OCI-LY3 (cell line): ENCODE measurements at regions not wholly inside any gene's neighbourhood (a gene's known extent, or its start where the extent isn't known, plus 50 kb on each side); places are given as distances from the start of the nearest gene placed in this dataset.

ENCODE experiments used
- H2AFZ ChIP-seq: fragments of 200-600, 300-600 bp; shearing (Covaris generic); 2 replicates; pipeline ENCODE4 v1.6.0; 2014; ENCODE audit warnings: antibody characterized with exemption, low read depth, low read length
- H3K27ac ChIP-seq: fragments of 200-600, 300-600 bp; sonication (generic); 2 replicates; pipeline ENCODE4 v1.5.1; 2014; ENCODE audit warnings: mild to moderate bottlenecking, low read length, moderate library complexity, mixed read lengths
- H3K27me3 ChIP-seq: fragments of 200-600, 300-600 bp; sonication (generic); 2 replicates; pipeline ENCODE4 v1.6.1; 2014; ENCODE audit warnings: low read depth, low read length, mixed read lengths
- H3K36me3 ChIP-seq: fragments of 200-600, 300-600 bp; sonication (generic); replicated peaks from 2 replicates; pipeline ENCODE3; 2014; ENCODE audit warnings: low read depth, low read length, mixed read lengths
- H3K4me1 ChIP-seq: fragments of 300-600, 200-600 bp; sonication (generic); 2 replicates; pipeline ENCODE4 v1.6.1; 2014; ENCODE audit warnings: low read length, mixed read lengths
- H3K4me2 ChIP-seq: fragments of 200-600, 300-600 bp; sonication (generic); 2 replicates; pipeline ENCODE4 v1.6.1; 2014; ENCODE audit warnings: low read length, mixed read lengths
- H3K4me3 ChIP-seq: fragments of 300-600, 200-600 bp; sonication (generic); 2 replicates; pipeline ENCODE4 v1.5.1; 2014; ENCODE audit warnings: antibody characterized with exemption, mild to moderate bottlenecking, low read length, moderate library complexity
- H3K79me2 ChIP-seq: fragments of 300-600, 200-600 bp; shearing (Covaris generic); 2 replicates; pipeline ENCODE4 v1.6.1; 2014; ENCODE audit warnings: mild to moderate bottlenecking, low read length, mixed read lengths
- H3K9ac ChIP-seq: fragments of 300-600, 200-600 bp; shearing (Covaris generic); 2 replicates; pipeline ENCODE4 v1.6.0; 2014; ENCODE audit warnings: mild to moderate bottlenecking, low read length, moderate library complexity
- H3K9me3 ChIP-seq: fragments of 200-600, 300-600 bp; shearing (Covaris generic); 2 replicates; pipeline ENCODE4 v1.6.1; 2014; ENCODE audit warnings: low read length, mixed read lengths; ENCODE audit not compliant: insufficient read depth
- H4K20me1 ChIP-seq: fragments of 200-600, 300-600 bp; sonication (generic); 2 replicates; pipeline ENCODE4 v1.6.1; 2016; ENCODE audit warnings: low read length, mixed read lengths; ENCODE audit not compliant: insufficient read depth
- EZH2phosphoT487 ChIP-seq: fragments of 200-600 bp; shearing (Covaris generic); IDR thresholded peaks from 2 replicates; pipeline ENCODE4 v1.6.1; 2018; ENCODE audit warnings: antibody characterized with exemption, mixed run types, low read depth
- TF ChIP-seq, protein P1 (sequence below): fragments of 200-600, 300-600 bp; sonication (generic); IDR thresholded peaks from 2 replicates; pipeline ENCODE4 v1.5.1; 2014; ENCODE audit warnings: antibody characterized with exemption, low read length, low read depth

DNA sequence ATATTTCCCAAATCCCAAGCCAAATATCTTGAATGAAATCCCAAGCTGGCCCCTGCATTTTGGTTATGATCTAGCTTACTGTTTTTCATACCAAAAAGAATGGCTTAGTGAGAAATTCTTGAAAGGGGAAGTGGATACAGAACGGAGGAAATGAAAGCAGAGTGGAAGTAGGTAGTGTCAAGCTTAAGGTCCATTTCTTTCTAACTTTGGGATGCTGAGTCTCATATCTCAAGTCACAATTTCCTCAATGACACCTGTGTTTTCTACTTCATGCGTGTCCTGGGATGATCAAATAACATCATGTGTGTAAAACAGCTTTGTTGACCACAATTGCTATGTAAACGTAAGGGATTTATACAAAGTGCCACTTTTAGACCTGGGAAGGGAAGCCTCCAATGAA is 238.8 kb upstream of the SLC35B3 start:
- Histone ChIP-seq H3K36me3 (no peaks in the 10 kb centered on the region), H4K20me1 (0 out of 2 replicates have a peak, but pooled peaks cover 2% of the 10 kb centered on the region), H3K4me1 (peaks cover 33% of the 10 kb centered on the region), H3K4me3 (peak overlapping the region; percentile 65), H2AFZ (no peak overlapping the region), H3K79me2 (no peaks in the 10 kb centered on the region), H3K27me3 (no peaks in the 10 kb centered on the region), H3K4me2 (peak overlapping the region; percentile 82), H3K9ac (no peak overlapping the region; the same call in 1 of the 2 replicates), H3K27ac (peak overlapping the region; percentile 58), H3K9me3 (no peaks in the 10 kb centered on the region)
- no peak for TF ChIP-seq EZH2phosphoT487
- TF ChIP-seq, protein P1, sequence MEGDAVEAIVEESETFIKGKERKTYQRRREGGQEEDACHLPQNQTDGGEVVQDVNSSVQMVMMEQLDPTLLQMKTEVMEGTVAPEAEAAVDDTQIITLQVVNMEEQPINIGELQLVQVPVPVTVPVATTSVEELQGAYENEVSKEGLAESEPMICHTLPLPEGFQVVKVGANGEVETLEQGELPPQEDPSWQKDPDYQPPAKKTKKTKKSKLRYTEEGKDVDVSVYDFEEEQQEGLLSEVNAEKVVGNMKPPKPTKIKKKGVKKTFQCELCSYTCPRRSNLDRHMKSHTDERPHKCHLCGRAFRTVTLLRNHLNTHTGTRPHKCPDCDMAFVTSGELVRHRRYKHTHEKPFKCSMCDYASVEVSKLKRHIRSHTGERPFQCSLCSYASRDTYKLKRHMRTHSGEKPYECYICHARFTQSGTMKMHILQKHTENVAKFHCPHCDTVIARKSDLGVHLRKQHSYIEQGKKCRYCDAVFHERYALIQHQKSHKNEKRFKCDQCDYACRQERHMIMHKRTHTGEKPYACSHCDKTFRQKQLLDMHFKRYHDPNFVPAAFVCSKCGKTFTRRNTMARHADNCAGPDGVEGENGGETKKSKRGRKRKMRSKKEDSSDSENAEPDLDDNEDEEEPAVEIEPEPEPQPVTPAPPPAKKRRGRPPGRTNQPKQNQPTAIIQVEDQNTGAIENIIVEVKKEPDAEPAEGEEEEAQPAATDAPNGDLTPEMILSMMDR = no peak

DNA sequence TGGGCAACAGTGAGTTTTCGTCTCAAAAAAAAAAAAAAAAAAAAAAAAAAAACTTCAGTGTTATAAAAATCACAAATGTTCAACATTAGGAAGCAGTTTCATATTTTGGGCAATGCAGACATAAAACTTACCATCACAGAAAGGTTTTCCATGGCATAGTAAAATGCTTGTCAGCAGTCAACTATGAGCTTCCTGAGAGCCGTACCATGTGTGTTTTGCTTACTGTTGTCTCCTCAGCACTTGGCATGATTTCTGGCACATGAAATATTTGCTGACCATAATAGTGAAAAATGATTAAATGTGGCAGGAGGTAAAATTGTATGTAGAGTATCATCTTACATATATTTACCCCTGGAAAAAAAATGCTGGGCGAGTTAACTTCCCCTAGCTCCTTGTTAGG is 237.5 kb upstream of the SLC35B3 start:
- TF ChIP-seq, protein P1 = no peak
- TF ChIP-seq EZH2phosphoT487 = no peak
- no peaks in the 10 kb centered on the region for H3K9me3 ChIP-seq
- H3K27me3 ChIP-seq = no peaks in the 10 kb centered on the region
- no peak overlapping the region for H3K27ac ChIP-seq
- no peak overlapping the region for H3K4me2 ChIP-seq
- H3K4me3 ChIP-seq = no peak overlapping the region
- no peak overlapping the region for H3K9ac ChIP-seq
- H3K4me1 ChIP-seq = peaks cover 26% of the 10 kb centered on the region
- H4K20me1 ChIP-seq = 0 out of 2 replicates have a peak, but pooled peaks cover 2% of the 10 kb centered on the region
- H3K79me2 ChIP-seq = no peaks in the 10 kb centered on the region
- H3K36me3 ChIP-seq = no peaks in the 10 kb centered on the region
- H2AFZ ChIP-seq = no peak overlapping the region

DNA sequence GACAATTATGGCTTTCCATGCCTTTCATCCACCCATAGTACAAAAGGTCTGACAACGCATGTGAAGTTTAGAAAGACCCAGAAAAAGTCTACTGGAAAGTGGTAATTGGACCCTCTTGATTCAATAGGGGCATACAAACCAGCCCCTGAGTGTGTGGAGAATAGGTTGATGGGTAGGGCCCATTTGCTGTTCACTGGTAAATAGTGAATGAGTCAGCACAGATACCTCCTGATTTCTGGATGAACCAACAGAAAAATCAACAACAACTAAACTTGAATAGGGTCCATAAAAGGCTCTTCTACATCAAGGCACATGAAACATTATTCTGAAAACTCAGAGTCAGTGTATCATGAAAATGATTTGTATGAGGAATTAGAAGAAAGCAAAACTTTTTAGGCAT is 235.4 kb upstream of the SLC35B3 start:
- Histone ChIP-seq H3K4me3 (no peak overlapping the region), H3K27me3 (no peaks in the 10 kb centered on the region), H3K4me2 (no peak overlapping the region), H3K79me2 (no peaks in the 10 kb centered on the region), H4K20me1 (0 out of 2 replicates have a peak, but pooled peaks cover 2% of the 10 kb centered on the region), H3K9me3 (no peaks in the 10 kb centered on the region), H3K9ac (no peak overlapping the region), H3K36me3 (no peaks in the 10 kb centered on the region), H3K27ac (no peak overlapping the region), H2AFZ (no peak overlapping the region), H3K4me1 (peaks cover 23% of the 10 kb centered on the region)
- TF ChIP-seq EZH2phosphoT487 = no peak
- TF ChIP-seq, protein P1 = no peak

- H3K27me3 ChIP-seq = no peaks in the 10 kb centered on the region
- no peak for TF ChIP-seq EZH2phosphoT487
- TF ChIP-seq, protein P1 = no peak
- no peak overlapping the region for H3K4me3 ChIP-seq
- no peaks in the 10 kb centered on the region for H3K36me3 ChIP-seq
- H2AFZ ChIP-seq = no peak overlapping the region
- no peaks in the 10 kb centered on the region for H3K9me3 ChIP-seq
- H3K9ac ChIP-seq = no peak overlapping the region
- no peaks in the 10 kb centered on the region for H4K20me1 ChIP-seq
- H3K4me1 ChIP-seq = no peaks in the 10 kb centered on the region
- no peaks in the 10 kb centered on the region for H3K79me2 ChIP-seq
- no peak overlapping the region for H3K4me2 ChIP-seq
- H3K27ac ChIP-seq = no peak overlapping the region
Measured at GRCh38 chr6:8664700-8665099, 229.4 kb upstream of the SLC35B3 start.
